Kidney (tissue), 13 donors: ENCODE measurements at regions not wholly inside any gene's neighbourhood (a gene's known extent, or its start where the extent isn't known, plus 50 kb on each side); places are given as distances from the start of the nearest gene placed in this dataset.

ENCODE experiments used
- DNase-seq, 5 donors: peaks; one replicate each; pipeline ENCODE4 v3.0.0-alpha.2; 2013 to 2020
- FAIRE-seq: peaks from 2 replicates; lab custom pipeline; 2012; peaks lifted over from hg19 to GRCh38; lab: Jason Lieb, UNC
- H3K27ac ChIP-seq, 2 donors: one replicate each; pipeline ENCODE4 v1.7.0; 2013; ENCODE audit warnings: low read depth in 2 of 2, low read length in 2 of 2, inconsistent platforms in 1 of 2
- H3K27me3 ChIP-seq: one replicate; pipeline ENCODE4 v1.7.1; 2013; ENCODE audit warnings: low read length, inconsistent platforms; ENCODE audit not compliant: control insufficient read depth, insufficient read depth
- H3K36me3 ChIP-seq, 3 donors: one replicate each; pipeline versions ENCODE4 v1.7.0 to v1.7.1; 2013; ENCODE audit warnings: low read length in 3 of 3, control low read depth in 1 of 3, inconsistent platforms in 1 of 3; ENCODE audit not compliant: insufficient read depth in 3 of 3, control insufficient read depth in 2 of 3
- H3K4me1 ChIP-seq, 3 donors: one replicate each; pipeline versions ENCODE4 v1.7.0 to v1.7.1; 2013; ENCODE audit warnings: low read length in 3 of 3, inconsistent platforms in 1 of 3, low read depth in 1 of 3; ENCODE audit not compliant: control insufficient read depth in 2 of 3, insufficient read depth in 2 of 3
- H3K4me3 ChIP-seq, 3 donors: one replicate each; pipeline versions ENCODE4 v1.7.0 to v1.8.1; 2013; ENCODE audit warnings: low read length in 3 of 3, control low read depth in 1 of 3, inconsistent platforms in 1 of 3
- H3K9ac ChIP-seq, 3 donors: one replicate each; pipeline versions ENCODE4 v1.7.0 to v1.7.1; 2013; ENCODE audit warnings: low read length in 3 of 3, control low read depth in 1 of 3, inconsistent platforms in 1 of 3
- H3K9me3 ChIP-seq, 3 donors: one replicate each; pipeline versions ENCODE4 v1.7.0 to v1.7.1; 2013; ENCODE audit warnings: low read length in 3 of 3, control low read depth in 1 of 3, inconsistent platforms in 1 of 3; ENCODE audit not compliant: control insufficient read depth in 2 of 3, insufficient read depth in 1 of 3
- CTCF ChIP-seq: IDR thresholded peaks from 3 replicates; pipeline ENCODE4 v1.5.1; 2012; ENCODE audit warnings: mild to moderate bottlenecking, moderate library complexity, borderline replicate concordance; ENCODE audit not compliant: insufficient read depth; ENCODE audit errors: extremely low read depth
- intact Hi-C: fragments of 100-400 bp; cut with DNase I; formaldehyde crosslinking; loops from one replicate; pipeline ENCODE4 v1.11.1; 2022
- donor health status: control.
- donor health status: control.
- donor health status: control.
- donor health status: control.
- donor health status: control.
- donor health status: DM: yes; HTN: yes; CAD: no.
- donor health status: Normal renal cell carcinoma (clear cell type).

DNA sequence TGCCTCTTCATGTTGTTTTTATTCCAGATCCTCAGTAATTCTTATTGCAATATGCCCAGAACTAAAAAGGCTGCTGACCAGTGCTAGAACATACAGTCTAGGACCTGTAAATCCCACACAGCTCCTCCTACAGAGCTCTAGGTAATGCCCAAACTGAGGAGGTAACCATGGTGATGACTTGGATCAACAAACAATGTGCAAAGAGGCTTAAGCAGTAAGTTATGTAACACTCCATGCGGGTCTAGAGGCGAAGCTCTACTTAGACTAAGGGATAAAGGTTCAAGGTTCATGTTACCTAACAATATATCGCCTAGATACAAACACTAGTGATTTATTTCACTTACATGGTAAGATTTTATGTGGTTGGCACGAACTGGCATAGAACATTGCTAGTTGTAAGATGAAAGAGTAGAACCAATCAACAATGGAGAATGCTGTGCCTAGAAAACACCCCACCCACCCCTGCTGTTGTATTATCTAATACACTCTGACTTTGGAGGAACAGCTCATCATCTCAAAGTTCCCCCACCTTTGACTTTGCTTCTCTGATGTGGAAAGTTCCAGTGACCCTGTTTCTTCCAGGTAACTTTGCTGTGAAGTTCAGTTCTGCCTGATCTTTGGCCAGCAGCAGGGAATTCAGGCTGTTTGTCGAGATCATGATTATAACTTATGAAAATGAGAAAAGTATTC, 242.4 kb downstream of the ALDH8A1 start:
- Histone ChIP-seq H3K27ac (peak overlapping the region in 1 of 2 donors; percentile 53), H3K9ac (no peak overlapping the region), H3K4me3 (no peak overlapping the region), H3K27me3 (no peaks in the 10 kb centered on the region), H3K9me3 (no peaks in the 10 kb centered on the region), H3K4me1 (peaks cover 0 to 4% (median 0%) of the 10 kb centered on the region in 3 donors), H3K36me3 (no peaks in the 10 kb centered on the region)
- DNase-seq (peak in 3 of 5 donors; percentile 57 to 87 (median 86)), FAIRE-seq (peak; percentile 75)
- no peak for TF ChIP-seq CTCF
- intact Hi-C loops = no loop called here

DNA sequence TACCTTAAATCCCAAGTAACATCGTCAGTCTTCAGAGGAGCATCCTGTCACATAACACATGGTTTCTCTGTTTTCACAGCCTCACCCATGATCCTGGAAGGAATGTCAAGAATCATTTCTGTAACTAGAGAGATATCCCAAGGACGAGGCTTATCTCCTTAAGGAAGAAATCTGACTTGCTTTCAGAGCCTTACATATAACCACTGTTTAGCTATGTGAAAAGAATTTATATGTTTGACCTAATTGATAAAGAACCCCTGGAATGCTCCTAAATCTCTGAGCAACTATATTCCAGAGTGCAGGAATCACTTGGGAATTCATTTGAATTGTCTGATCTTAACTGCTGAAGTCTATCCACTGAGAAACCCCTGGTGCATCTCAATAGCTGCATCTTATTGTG, 243.1 kb downstream of the ALDH8A1 start:
- Histone ChIP-seq H3K36me3 (no peaks in the 10 kb centered on the region), H3K9ac (no peak overlapping the region), H3K27me3 (no peaks in the 10 kb centered on the region), H3K4me1 (peaks cover 0 to 7% (median 3%) of the 10 kb centered on the region in 3 donors), H3K4me3 (no peak overlapping the region), H3K9me3 (no peaks in the 10 kb centered on the region), H3K27ac (peak overlapping the region in 1 of 2 donors; percentile 47)
- DNase-seq (no peak), FAIRE-seq (no peak)
- intact Hi-C loops = no loop called here
- TF ChIP-seq CTCF = no peak

- Histone ChIP-seq H3K9me3 (no peaks in the 10 kb centered on the region), H3K27ac (no peak overlapping the region), H3K36me3 (no peaks in the 10 kb centered on the region), H3K4me3 (no peak overlapping the region), H3K4me1 (peaks cover 0 to 7% (median 3%) of the 10 kb centered on the region in 3 donors), H3K27me3 (no peaks in the 10 kb centered on the region), H3K9ac (no peak overlapping the region)
- DNase-seq (no peak), FAIRE-seq (no peak)
- TF ChIP-seq CTCF = no peak
- intact Hi-C loops = no loop called here
Measured at GRCh38 chr6:134706153-134706552, 243.7 kb downstream of the ALDH8A1 start.
